ENCODE measurements at regions not wholly inside any gene's neighbourhood (a gene's known extent, or its start where the extent isn't known, plus 50 kb on each side); places are given as distances from the start of the nearest gene placed in this dataset.

DNA sequence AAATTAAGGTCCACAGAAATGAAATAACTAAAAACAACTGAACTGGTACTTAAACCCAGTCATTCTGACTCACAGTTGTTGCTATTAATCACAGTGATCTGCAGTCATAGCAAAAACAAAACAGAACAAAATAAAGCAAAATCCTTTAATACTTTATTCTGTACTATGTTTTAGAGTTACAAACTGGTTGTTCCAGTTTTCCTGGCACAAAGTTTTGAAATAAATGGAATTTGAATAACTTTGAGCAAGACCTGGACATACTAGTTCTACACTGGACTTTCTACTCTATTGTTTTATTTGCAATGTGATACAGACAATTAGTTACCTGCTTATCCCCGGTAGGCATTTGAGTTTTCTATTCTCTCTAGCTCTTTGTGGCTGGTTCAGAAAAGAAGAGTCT, 147.9 kb downstream of the DMRT2 start:
- DNase-seq (no peak), ATAC-seq (ENCODE audit: low FRiP score in 2 of 2) (peak in 1 of 2 donors; percentile 69)
- TF ChIP-seq EP300 (IDR thresholded peaks at IDR 0.05) (no peak), CTCF (IDR thresholded peaks at IDR 0.05) (no peak), POLR2AphosphoS5 (IDR thresholded peaks at IDR 0.05) (no peak), POLR2A (IDR thresholded peaks at IDR 0.05) (no peak)

DNA sequence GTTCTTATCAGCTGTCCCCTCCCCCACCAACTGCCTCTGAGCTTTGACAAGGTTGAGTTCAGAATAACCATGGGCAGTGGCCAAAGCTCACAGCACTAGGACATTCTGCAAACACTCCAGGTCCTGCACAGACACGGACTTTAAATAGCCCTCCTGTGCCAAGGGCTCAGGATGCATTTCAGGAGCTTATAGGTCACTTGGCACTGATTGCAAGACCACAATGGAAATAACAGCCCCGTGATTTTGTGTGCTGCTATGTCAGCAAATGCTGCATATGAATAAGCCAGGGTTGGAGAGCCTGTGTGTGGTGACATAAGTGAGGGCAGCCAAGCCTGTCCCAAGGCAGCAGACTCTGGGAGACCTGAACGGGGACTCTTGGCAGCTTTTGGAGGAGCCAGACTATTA, 150.7 kb downstream of the DMRT2 start:
- DNase-seq (peak in 1 of 2 donors; percentile 62), ATAC-seq (ENCODE audit: low FRiP score in 2 of 2) (peak; percentile 44 to 86)
- 44 to 50% methylated on average over 1 to 3 of the region's 3 CpGs for WGBS, 2 donors
- no peaks in the 10 kb centered on the region for H3K36me3 ChIP-seq
- no peak overlapping the region for H3K27ac ChIP-seq
- TF ChIP-seq EP300 (IDR thresholded peaks at IDR 0.05), result no peak
- TF ChIP-seq CTCF (IDR thresholded peaks at IDR 0.05), result no peak
- no peak for TF ChIP-seq POLR2AphosphoS5 (IDR thresholded peaks at IDR 0.05)
- no peak for TF ChIP-seq POLR2A (IDR thresholded peaks at IDR 0.05)
- H3K27me3 ChIP-seq, result no peaks in the 10 kb centered on the region
- H3K4me3 ChIP-seq, result no peak overlapping the region
- peaks cover 0 to 5% (median 0%) of the 10 kb centered on the region in 4 donors for H3K4me1 ChIP-seq
- H3K9me3 ChIP-seq, result no peaks in the 10 kb centered on the region

More for the DNA sequence above, 147.9 kb downstream of the DMRT2 start:
- H3K4me1 ChIP-seq, result peaks cover 0 to 5% (median 0%) of the 10 kb centered on the region in 4 donors
- no peaks in the 10 kb centered on the region for H3K36me3 ChIP-seq
- H3K4me3 ChIP-seq, result no peak overlapping the region
- H3K27me3 ChIP-seq, result no peaks in the 10 kb centered on the region
- no peak overlapping the region for H3K27ac ChIP-seq
- H3K9me3 ChIP-seq, result no peaks in the 10 kb centered on the region
- WGBS, 2 donors, result 64 to 65% methylated on average over 1 of the region's 1 CpG

- ATAC-seq (ENCODE audit: low FRiP score in 2 of 2) (peak in 1 of 2 donors; percentile 7), DNase-seq (no peak)
- no peak overlapping the region for H3K27ac ChIP-seq
- no peaks in the 10 kb centered on the region for H3K27me3 ChIP-seq
- no peaks in the 10 kb centered on the region for H3K36me3 ChIP-seq
- H3K4me3 ChIP-seq, result no peak overlapping the region
- H3K9me3 ChIP-seq, result no peaks in the 10 kb centered on the region
- peaks cover 0 to 5% (median 0%) of the 10 kb centered on the region in 4 donors for H3K4me1 ChIP-seq
- no peak for TF ChIP-seq EP300 (IDR thresholded peaks at IDR 0.05)
- no peak for TF ChIP-seq POLR2A (IDR thresholded peaks at IDR 0.05)
- no peak for TF ChIP-seq CTCF (IDR thresholded peaks at IDR 0.05)
- TF ChIP-seq POLR2AphosphoS5 (IDR thresholded peaks at IDR 0.05), result no peak
- 52 to 77% methylated on average over 2 of the region's 2 CpGs for WGBS, 2 donors
Observed at GRCh38 chr9:1201262-1201661, 151.1 kb downstream of the DMRT2 start.

GRCh38 chr9:1201901-1202300, 151.7 kb downstream of the DMRT2 start:
- WGBS, 2 donors, result 83 to 88% methylated on average over 8 of the region's 8 CpGs
- Histone ChIP-seq H3K36me3 (no peaks in the 10 kb centered on the region), H3K9me3 (no peaks in the 10 kb centered on the region), H3K4me3 (no peak overlapping the region), H3K27ac (no peak overlapping the region), H3K4me1 (peaks cover 0 to 5% (median 0%) of the 10 kb centered on the region in 4 donors), H3K27me3 (no peaks in the 10 kb centered on the region)
- ATAC-seq (ENCODE audit: low FRiP score in 2 of 2) (no peak), DNase-seq (no peak)
- TF ChIP-seq POLR2AphosphoS5 (IDR thresholded peaks at IDR 0.05) (no peak), EP300 (IDR thresholded peaks at IDR 0.05) (no peak), POLR2A (IDR thresholded peaks at IDR 0.05) (no peak), CTCF (IDR thresholded peaks at IDR 0.05) (no peak)

DNA sequence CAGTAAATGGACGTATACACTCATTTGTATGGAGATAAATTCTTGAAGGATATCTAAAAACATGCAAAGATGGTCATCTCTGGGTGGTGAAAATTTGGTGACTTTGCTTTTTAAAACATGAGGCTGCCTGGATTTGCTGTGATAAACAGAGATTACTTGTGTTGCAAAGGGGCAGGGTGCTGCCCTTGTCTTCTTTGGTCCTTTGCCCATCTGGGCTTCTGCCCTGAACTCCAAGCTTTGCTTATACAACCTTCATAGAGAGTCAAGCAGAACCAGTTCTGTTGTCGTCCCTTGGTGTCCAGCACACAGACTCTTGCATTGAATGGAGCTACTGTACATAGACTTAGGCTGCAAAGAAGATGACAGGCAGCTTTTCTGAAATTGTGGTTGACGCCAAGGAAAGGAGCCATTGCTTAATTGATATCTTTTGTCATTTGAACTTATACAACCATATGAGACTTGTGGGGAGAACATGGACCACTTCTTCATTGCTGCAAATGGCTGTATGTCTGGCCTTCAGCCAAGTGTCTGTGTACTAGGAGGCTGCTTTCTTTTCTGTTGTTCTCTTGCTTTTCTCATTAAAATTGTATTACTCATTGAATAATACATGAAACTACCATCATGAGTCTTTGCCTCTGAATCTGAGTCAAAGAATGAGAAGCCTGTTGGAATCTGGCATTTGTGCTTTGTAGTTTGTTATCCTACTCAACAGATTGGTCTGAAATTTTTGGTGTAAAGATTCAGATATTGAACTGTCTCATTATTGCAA, 152.5 kb downstream of the DMRT2 start:
- Histone ChIP-seq H3K36me3 (no peaks in the 10 kb centered on the region), H3K4me3 (no peak overlapping the region), H3K4me1 (peaks cover 0 to 5% (median 0%) of the 10 kb centered on the region in 4 donors), H3K27me3 (no peaks in the 10 kb centered on the region), H3K27ac (no peak overlapping the region), H3K9me3 (no peaks in the 10 kb centered on the region)
- ATAC-seq (ENCODE audit: low FRiP score in 2 of 2), result no peak
- DNase-seq, result no peak
- TF ChIP-seq POLR2AphosphoS5 (IDR thresholded peaks at IDR 0.05), result no peak
- no peak for TF ChIP-seq CTCF (IDR thresholded peaks at IDR 0.05)
- no peak for TF ChIP-seq POLR2A (IDR thresholded peaks at IDR 0.05)
- WGBS, 2 donors, result 48 to 71% methylated on average over 3 of the region's 3 CpGs
